HK-2 (cell line): ENCODE measurements at regions not wholly inside any gene's neighbourhood (a gene's known extent, or its start where the extent isn't known, plus 50 kb on each side); places are given as distances from the start of the nearest gene placed in this dataset.
A peak's percentile ranks its signal among the peaks of the same experiment; 100 is the strongest.
"Not testable (repeated sequence)": the region's sequence is repeated elsewhere in the genome, so short reads cannot be mapped to it uniquely, and the experiment has no call there.

ENCODE experiments used
- DNase-seq: peaks from one replicate; pipeline ENCODE4 v3.0.0-alpha.2; 2018; ENCODE audit not compliant: unreplicated experiment

- no peak for DNase-seq
These were observed 70.6 kb downstream of the RSL24D1 start for GRCh38 chr15:55126111-55126510.

- no peak for DNase-seq
These were observed 72.1 kb downstream of the RSL24D1 start for GRCh38 chr15:55124616-55125015.

- DNase-seq: no peak
These were observed 78.3 kb downstream of the RSL24D1 start for GRCh38 chr15:55118344-55118870.

GRCh38 chr15:55116636-55117035 is 80.1 kb downstream of the RSL24D1 start:
- DNase-seq: no peak

- no peak for DNase-seq
These were observed 83.0 kb downstream of the RSL24D1 start for GRCh38 chr15:55113736-55114135.

- DNase-seq: no peak
These were observed 84.0 kb downstream of the RSL24D1 start for GRCh38 chr15:55112706-55113105.

- DNase-seq: no peak
These were observed 86.3 kb downstream of the RSL24D1 start for GRCh38 chr15:55110446-55110845.

- DNase-seq: peak; percentile 47
These were observed 87.8 kb downstream of the RSL24D1 start for GRCh38 chr15:55108858-55109518.

- DNase-seq: no peak
These were observed 88.3 kb downstream of the RSL24D1 start for GRCh38 chr15:55108448-55108847.

- no peak for DNase-seq
These were observed 90.6 kb downstream of the RSL24D1 start for GRCh38 chr15:55106155-55106554.

GRCh38 chr15:55094136-55094535 is 102.6 kb downstream of the RSL24D1 start:
- no peak for DNase-seq

GRCh38 chr15:55088207-55088606 is 108.5 kb downstream of the RSL24D1 start:
- DNase-seq: no peak

- no peak for DNase-seq
These were observed 112.1 kb downstream of the RSL24D1 start for GRCh38 chr15:55084673-55085072.

GRCh38 chr15:55084216-55084615 is 112.5 kb downstream of the RSL24D1 start:
- no peak for DNase-seq

- DNase-seq: not testable (repeated sequence)
These were observed 119.7 kb downstream of the RSL24D1 start for GRCh38 chr15:55077052-55077451.

GRCh38 chr15:55074431-55074830 is 122.3 kb downstream of the RSL24D1 start:
- no peak for DNase-seq

GRCh38 chr15:55063970-55064369 is 132.8 kb downstream of the RSL24D1 start:
- not testable (repeated sequence) for DNase-seq

GRCh38 chr15:55060836-55061235 is 135.9 kb downstream of the RSL24D1 start:
- DNase-seq: no peak

- no peak for DNase-seq
These were observed 140.2 kb downstream of the RSL24D1 start for GRCh38 chr15:55056500-55056899.

- no peak for DNase-seq
These were observed 152.6 kb downstream of the RSL24D1 start for GRCh38 chr15:55044162-55044561.

GRCh38 chr15:55037071-55037470 is 159.7 kb downstream of the RSL24D1 start:
- DNase-seq: no peak

- no peak for DNase-seq
These were observed 161.0 kb downstream of the RSL24D1 start for GRCh38 chr15:55035749-55036148.

- DNase-seq: no peak
These were observed 163.2 kb downstream of the RSL24D1 start for GRCh38 chr15:55033574-55033973.

- no peak for DNase-seq
These were observed 165.0 kb downstream of the RSL24D1 start for GRCh38 chr15:55031727-55032126.
